HUES48 (cell line): ENCODE measurements at regions not wholly inside any gene's neighbourhood (a gene's known extent, or its start where the extent isn't known, plus 50 kb on each side); places are given as distances from the start of the nearest gene placed in this dataset.

Source experiments
- H3K27ac ChIP-seq: one replicate; pipeline ENCODE4 v1.7.0; 2013; ENCODE audit warnings: low read depth, low read length, inconsistent platforms
- H3K27me3 ChIP-seq: 2 replicates; pipeline ENCODE4 v1.6.1; 2013; ENCODE audit warnings: mild to moderate bottlenecking, low read length; ENCODE audit not compliant: control insufficient read depth, insufficient read depth
- H3K36me3 ChIP-seq: 2 replicates; pipeline ENCODE4 v1.6.1; 2013; ENCODE audit warnings: low read length; ENCODE audit not compliant: control insufficient read depth, insufficient read depth
- H3K4me1 ChIP-seq: 2 replicates; pipeline ENCODE4 v1.6.1; 2013; ENCODE audit warnings: mild to moderate bottlenecking, low read length; ENCODE audit not compliant: control insufficient read depth, insufficient read depth
- H3K4me3 ChIP-seq: 2 replicates; pipeline ENCODE4 v1.5.1; 2013; ENCODE audit warnings: mild to moderate bottlenecking, low read depth, low read length
- H3K9ac ChIP-seq: 2 replicates; pipeline ENCODE4 v1.6.1; 2013; ENCODE audit warnings: mild to moderate bottlenecking, low read depth, low read length, moderate library complexity
- H3K9me3 ChIP-seq: 2 replicates; pipeline ENCODE4 v1.6.1; 2013; ENCODE audit warnings: low read length; ENCODE audit not compliant: control insufficient read depth, insufficient read depth

DNA sequence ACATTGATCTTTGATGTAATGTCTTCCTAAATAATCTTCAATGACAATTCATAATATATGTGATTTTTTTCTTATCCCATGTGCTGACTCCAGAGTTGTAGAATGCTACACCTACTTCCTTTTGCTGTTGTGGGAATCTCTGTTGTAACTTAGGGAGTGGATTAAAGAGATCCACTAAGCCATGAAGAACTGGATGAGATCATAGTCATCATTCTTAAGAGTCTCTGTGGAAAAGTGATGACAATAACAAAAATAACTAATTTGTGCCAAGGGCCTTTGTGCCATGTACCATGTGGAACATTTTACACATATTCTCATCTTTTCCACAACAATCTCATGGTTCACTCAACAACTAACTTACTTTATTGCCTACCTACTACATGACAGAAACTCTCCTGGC lies 162.9 kb upstream of the PDZRN3 start:
- Histone ChIP-seq H3K4me3 (no peak overlapping the region), H3K9ac (no peak overlapping the region), H3K4me1 (no peaks in the 10 kb centered on the region), H3K9me3 (no peaks in the 10 kb centered on the region), H3K27me3 (no peaks in the 10 kb centered on the region), H3K36me3 (no peaks in the 10 kb centered on the region), H3K27ac (no peak overlapping the region)

DNA sequence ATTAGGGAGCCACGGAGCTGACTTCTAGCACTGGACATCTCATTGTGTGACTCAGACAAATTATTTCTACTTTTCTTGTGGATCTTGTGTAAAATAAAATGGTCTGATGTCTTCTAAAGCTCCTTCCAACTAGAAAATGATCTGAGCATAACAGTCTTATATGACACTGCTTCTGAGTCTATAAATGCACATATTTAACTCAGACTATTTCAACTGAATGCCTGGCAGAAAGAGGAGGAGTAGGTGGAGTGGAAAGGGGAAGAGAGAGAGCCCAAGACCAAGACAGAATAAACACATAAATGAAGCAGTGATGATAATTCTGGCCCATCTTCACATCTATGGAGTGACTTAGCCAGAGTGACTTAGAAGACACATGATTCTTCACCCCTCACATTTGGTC lies 162.3 kb upstream of the PDZRN3 start:
- Histone ChIP-seq H3K36me3 (no peaks in the 10 kb centered on the region), H3K4me1 (no peaks in the 10 kb centered on the region), H3K4me3 (no peak overlapping the region), H3K9me3 (no peaks in the 10 kb centered on the region), H3K27me3 (no peaks in the 10 kb centered on the region), H3K27ac (no peak overlapping the region), H3K9ac (no peak overlapping the region)

DNA sequence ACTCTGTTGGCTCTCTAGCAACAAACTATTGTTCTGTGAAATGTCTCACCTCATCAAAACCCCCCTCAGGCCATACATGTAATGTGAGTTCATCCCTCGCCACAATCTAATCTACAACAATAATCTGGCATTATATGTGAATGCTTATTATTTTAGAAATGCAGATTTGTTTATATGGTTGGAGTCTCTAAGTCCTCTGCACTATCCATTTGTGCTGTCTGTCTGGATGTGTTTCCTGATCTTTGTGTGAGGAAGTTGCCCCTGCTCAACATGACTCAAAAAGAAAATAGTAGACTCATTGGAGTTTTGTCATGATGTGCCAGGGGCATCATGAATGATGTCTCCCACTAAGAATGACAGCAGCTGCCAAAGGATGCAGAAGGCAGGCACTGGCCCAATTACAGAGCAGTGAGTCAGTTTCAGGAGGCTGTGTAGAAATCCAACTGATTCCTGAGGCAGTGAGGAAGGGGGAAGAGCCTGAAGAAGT lies 161.6 kb upstream of the PDZRN3 start:
- no peaks in the 10 kb centered on the region for H3K9me3 ChIP-seq
- no peaks in the 10 kb centered on the region for H3K36me3 ChIP-seq
- no peak overlapping the region for H3K9ac ChIP-seq
- no peak overlapping the region for H3K4me3 ChIP-seq
- H3K4me1 ChIP-seq, result no peaks in the 10 kb centered on the region
- H3K27ac ChIP-seq, result no peak overlapping the region
- no peaks in the 10 kb centered on the region for H3K27me3 ChIP-seq

DNA sequence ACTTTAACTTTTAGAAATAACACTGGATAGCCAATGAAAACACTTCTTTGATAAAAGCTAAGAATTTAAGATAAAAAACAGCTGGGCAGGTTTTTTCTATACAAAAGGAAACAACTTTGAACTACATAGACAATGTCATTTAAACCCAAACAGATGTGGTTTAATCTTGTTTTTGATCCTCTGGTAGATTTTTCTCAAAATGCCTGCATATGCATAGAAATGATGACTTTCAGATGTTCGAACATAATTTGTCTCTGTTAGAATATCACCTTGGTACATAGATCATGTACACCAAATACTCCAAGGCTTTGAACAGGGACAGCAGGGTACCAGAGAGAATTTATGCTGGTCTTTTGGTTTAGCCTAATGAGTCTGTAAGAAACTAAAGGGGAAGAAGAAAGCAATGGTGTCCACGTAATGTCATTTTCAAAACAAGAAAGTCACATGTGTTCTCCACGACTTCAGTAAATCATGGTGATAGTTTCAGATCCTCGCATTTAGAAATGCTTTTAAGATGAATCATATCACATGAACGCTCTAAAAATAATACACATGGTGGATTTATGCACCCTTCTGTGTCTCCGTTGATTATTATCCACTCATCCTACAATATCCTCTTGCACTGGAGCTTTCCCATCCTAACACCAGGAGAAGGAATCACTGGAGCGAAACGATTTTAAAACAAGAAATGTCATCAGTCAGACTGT lies 160.1 kb upstream of the PDZRN3 start:
- Histone ChIP-seq H3K9me3 (no peaks in the 10 kb centered on the region), H3K27ac (no peak overlapping the region), H3K9ac (no peak overlapping the region), H3K36me3 (no peaks in the 10 kb centered on the region), H3K4me1 (peaks cover 5% of the 10 kb centered on the region; the same call in 1 of the 2 replicates), H3K27me3 (no peaks in the 10 kb centered on the region), H3K4me3 (no peak overlapping the region)

DNA sequence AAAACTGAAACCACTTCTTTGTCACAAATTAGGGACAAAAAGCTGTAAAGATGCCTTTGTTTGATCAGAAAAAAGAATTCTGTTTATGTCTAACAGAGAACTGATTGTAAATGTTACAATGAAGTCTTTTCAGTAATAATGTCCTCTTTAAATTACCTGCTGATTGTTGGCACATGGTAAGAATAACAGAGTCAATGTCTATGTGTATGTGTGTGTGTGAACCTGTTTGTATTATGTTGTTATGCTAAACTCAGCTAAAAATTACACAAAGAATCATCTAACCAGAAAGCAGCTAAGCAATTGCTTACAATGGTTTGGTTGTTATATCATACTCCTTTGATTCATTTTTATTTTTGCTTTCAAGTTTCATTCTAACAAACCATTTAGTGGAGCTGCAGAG lies 159.1 kb upstream of the PDZRN3 start:
- no peaks in the 10 kb centered on the region for H3K9me3 ChIP-seq
- no peaks in the 10 kb centered on the region for H3K27me3 ChIP-seq
- H3K4me1 ChIP-seq, result peaks cover 10% of the 10 kb centered on the region
- H3K36me3 ChIP-seq, result no peaks in the 10 kb centered on the region
- H3K9ac ChIP-seq, result no peak overlapping the region
- H3K4me3 ChIP-seq, result no peak overlapping the region
- H3K27ac ChIP-seq, result no peak overlapping the region

DNA sequence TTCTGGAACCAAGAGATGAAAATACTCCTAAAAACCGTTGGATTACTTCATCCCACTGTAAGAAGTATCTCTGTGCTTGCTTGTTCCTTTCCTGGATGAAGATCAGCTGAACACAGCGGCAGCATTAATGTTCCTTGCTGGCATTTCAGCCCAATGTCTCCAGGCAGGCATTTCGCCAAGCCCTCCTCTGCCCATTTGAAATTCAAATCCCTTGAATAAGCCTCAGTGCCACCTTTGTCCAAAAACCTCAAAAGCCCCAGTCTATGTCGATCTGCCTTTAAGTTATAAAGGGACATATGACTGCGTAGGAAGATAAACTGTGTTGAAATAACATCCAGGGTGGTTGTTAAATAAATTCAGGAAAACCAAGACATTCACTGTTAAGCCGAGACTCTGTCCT lies 156.8 kb upstream of the PDZRN3 start:
- H3K4me3 ChIP-seq, result no peak overlapping the region
- no peak overlapping the region for H3K9ac ChIP-seq
- no peaks in the 10 kb centered on the region for H3K36me3 ChIP-seq
- no peaks in the 10 kb centered on the region for H3K27me3 ChIP-seq
- peaks cover 10% of the 10 kb centered on the region for H3K4me1 ChIP-seq
- no peak overlapping the region for H3K27ac ChIP-seq
- no peaks in the 10 kb centered on the region for H3K9me3 ChIP-seq

DNA sequence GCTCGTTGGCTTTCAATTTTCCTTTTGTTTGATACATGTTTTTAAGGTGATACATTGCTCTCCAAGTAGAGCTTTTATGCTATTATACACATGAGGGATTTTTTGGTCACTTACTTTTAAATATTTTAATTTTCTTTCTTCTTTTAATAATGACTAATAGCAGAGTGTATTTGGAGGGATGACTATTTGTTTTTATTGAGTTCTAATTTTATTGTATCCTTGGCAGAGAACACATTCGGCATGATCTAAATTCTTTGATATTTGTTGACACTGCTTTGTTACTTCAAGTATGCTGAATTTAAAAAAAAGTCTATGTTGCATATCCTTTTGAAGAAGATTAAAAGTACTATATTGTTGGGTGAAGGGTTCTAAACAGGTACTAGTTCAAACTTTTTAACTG lies 149.9 kb upstream of the PDZRN3 start:
- no peak overlapping the region for H3K4me3 ChIP-seq
- H3K4me1 ChIP-seq, result peaks cover 3% of the 10 kb centered on the region
- no peaks in the 10 kb centered on the region for H3K27me3 ChIP-seq
- H3K27ac ChIP-seq, result no peak overlapping the region
- H3K9me3 ChIP-seq, result 0 out of 2 replicates have a peak, but pooled peaks cover 6% of the 10 kb centered on the region
- no peak overlapping the region for H3K9ac ChIP-seq
- no peaks in the 10 kb centered on the region for H3K36me3 ChIP-seq

DNA sequence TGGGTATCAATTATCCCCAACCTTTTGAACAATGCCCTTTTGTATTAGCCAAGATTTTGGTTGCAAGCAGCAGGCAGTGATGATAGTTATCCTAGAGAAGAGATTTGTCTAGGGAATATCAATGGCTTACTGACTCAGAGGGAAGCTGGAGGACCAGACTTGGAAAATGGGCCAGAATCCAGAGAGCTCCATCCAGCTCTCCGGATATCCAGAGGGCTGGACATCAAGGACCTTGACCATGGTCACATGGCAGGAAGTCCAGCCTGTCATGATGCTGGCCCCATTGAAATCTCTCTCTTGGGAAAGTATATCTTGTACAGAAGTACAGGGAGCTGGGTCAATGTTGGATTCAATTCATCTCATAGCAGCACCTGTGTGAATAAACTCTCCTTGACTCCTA lies 148.5 kb upstream of the PDZRN3 start:
- Histone ChIP-seq H3K4me1 (peaks cover 6% of the 10 kb centered on the region), H3K27me3 (no peaks in the 10 kb centered on the region), H3K27ac (no peak overlapping the region), H3K36me3 (no peaks in the 10 kb centered on the region), H3K9me3 (0 out of 2 replicates have a peak, but pooled peaks cover 6% of the 10 kb centered on the region), H3K9ac (no peak overlapping the region), H3K4me3 (no peak overlapping the region)

DNA sequence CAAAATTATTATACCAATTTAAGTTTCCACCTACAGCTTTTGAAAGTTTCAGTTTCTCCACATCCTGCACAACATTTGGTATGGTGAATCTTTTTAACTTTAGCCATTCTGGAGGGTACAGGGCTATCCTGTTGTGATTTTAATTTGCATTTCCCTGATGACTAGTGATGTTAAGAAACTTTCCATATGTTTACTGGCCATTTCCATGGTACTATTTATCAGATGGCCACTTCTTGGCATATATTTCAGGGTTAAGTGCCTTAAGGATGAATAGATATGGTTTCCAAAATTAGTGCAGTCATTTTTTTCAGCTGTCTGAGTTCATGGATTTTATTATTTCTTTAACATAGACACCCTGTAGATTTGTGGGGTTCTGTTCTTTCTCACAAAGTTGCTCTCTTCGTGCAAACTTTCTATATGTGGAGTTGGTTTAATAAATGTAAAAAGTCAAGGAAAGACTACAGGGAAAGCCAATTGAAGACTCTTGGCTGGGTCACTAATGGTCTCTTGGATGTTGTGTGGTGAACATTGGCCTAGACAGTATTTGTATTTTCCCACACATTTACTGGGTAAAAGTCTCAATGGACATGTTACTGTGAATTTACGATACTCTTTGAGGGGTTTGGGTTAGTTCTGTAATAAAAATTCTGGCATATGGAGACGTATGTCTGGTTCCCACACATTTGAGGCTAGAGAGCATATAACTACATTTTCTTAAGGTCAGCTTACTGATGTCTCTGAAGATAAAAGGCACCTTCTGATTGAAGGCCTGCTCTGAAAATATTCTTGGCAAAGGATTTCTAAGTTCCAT lies 147.5 kb upstream of the PDZRN3 start:
- Histone ChIP-seq H3K36me3 (no peaks in the 10 kb centered on the region), H3K4me1 (peaks cover 15% of the 10 kb centered on the region), H3K9me3 (0 out of 2 replicates have a peak, but pooled peaks cover 6% of the 10 kb centered on the region), H3K9ac (no peak overlapping the region), H3K27me3 (no peaks in the 10 kb centered on the region), H3K4me3 (no peak overlapping the region), H3K27ac (no peak overlapping the region)

DNA sequence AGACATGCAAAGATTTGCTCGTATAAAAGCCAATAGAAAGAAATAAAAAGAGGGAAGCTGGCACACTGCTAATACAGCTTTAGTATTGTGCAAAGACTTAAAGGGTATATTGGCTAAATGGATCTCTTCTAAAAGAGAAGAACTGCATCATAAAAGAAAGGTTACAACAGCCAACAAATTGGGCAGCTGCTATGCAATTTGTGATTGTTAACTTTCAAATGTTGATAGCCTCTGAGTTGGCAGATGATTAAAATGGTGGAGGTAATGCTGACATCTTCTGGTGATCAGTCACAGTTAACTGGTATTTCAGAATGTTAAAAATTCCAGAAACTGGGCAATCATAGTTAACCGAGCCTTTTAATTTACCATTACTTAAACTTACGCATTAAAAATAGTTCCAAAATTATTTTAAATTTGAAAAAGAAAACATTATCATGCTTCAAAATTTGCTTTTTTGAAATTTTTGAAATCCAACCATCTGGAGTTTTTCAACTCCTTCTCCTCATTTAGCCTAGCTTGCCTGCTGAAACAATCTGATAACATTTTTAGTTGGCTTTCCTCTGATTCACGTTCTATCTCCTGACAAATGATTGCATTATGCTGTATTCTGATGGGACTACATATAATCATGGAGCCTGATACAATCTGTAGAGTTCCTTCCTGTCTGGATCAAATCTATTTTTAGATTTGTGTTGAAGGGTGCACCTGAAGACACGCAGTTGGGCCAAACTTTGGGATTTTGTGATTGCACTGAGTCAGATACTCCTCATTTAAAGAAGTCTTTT lies 144.0 kb upstream of the PDZRN3 start:
- H3K9ac ChIP-seq, result no peak overlapping the region

More for the DNA sequence above, 144.0 kb upstream of the PDZRN3 start:
- Histone ChIP-seq H3K36me3 (no peaks in the 10 kb centered on the region), H3K9me3 (0 out of 2 replicates have a peak, but pooled peaks cover 8% of the 10 kb centered on the region), H3K4me3 (no peak overlapping the region), H3K27ac (no peak overlapping the region), H3K27me3 (no peaks in the 10 kb centered on the region), H3K4me1 (peaks cover 36% of the 10 kb centered on the region)
